Inflammatory macrophage treated with lipopolysaccharide for 4 hours (primary cell): ENCODE measurements at regions not wholly inside any gene's neighbourhood (a gene's known extent, or its start where the extent isn't known, plus 50 kb on each side); places are given as distances from the start of the nearest gene placed in this dataset.

ENCODE experiments used
- DNase-seq: peaks from one replicate; pipeline ENCODE4 v3.0.0-alpha.2; 2020

GRCh38 chr18:39685303-39685902 is 2119.8 kb upstream of the CELF4 start:
- no peak for DNase-seq

- no peak for DNase-seq
Observed at GRCh38 chr18:39681061-39681460, 2115.5 kb upstream of the CELF4 start.

- peak; percentile 70 for DNase-seq
Observed at GRCh38 chr18:39675906-39676305, 2110.3 kb upstream of the CELF4 start.

- DNase-seq: peak; percentile 69
Observed at GRCh38 chr18:39675368-39675767, 2109.8 kb upstream of the CELF4 start.

- no peak for DNase-seq
Observed at GRCh38 chr18:39672171-39672570, 2106.6 kb upstream of the CELF4 start.

- DNase-seq: no peak
Observed at GRCh38 chr18:39667905-39668304, 2102.3 kb upstream of the CELF4 start.

GRCh38 chr18:39666541-39666940 is 2100.9 kb upstream of the CELF4 start:
- no peak for DNase-seq

GRCh38 chr18:39661856-39662366 is 2096.3 kb upstream of the CELF4 start:
- no peak for DNase-seq

GRCh38 chr18:39660141-39660540 is 2094.5 kb upstream of the CELF4 start:
- DNase-seq: no peak

- no peak for DNase-seq
Observed at GRCh38 chr18:39655341-39655740, 2089.7 kb upstream of the CELF4 start.

- no peak for DNase-seq
Observed at GRCh38 chr18:39653221-39653620, 2087.6 kb upstream of the CELF4 start.

GRCh38 chr18:39648616-39649015 is 2083.0 kb upstream of the CELF4 start:
- DNase-seq: no peak

GRCh38 chr18:39647627-39648534 is 2082.3 kb upstream of the CELF4 start:
- no peak for DNase-seq

- DNase-seq: no peak
Observed at GRCh38 chr18:39638224-39638623, 2072.6 kb upstream of the CELF4 start.

- no peak for DNase-seq
Observed at GRCh38 chr18:39636931-39637330, 2071.3 kb upstream of the CELF4 start.

- no peak for DNase-seq
Observed at GRCh38 chr18:39635966-39636365, 2070.4 kb upstream of the CELF4 start.

- DNase-seq: no peak
Observed at GRCh38 chr18:39635192-39635591, 2069.6 kb upstream of the CELF4 start.

- DNase-seq: no peak
Observed at GRCh38 chr18:39627936-39628335, 2062.3 kb upstream of the CELF4 start.

GRCh38 chr18:39624961-39625360 is 2059.4 kb upstream of the CELF4 start:
- DNase-seq: no peak

- no peak for DNase-seq
Observed at GRCh38 chr18:39622431-39622830, 2056.8 kb upstream of the CELF4 start.

- no peak for DNase-seq
Observed at GRCh38 chr18:39620551-39621168, 2055.1 kb upstream of the CELF4 start.

GRCh38 chr18:39618265-39619003 is 2052.8 kb upstream of the CELF4 start:
- no peak for DNase-seq
